GM10248 (cell line): ENCODE measurements at regions not wholly inside any gene's neighbourhood (a gene's known extent, or its start where the extent isn't known, plus 50 kb on each side); places are given as distances from the start of the nearest gene placed in this dataset.

Source experiments
- CTCF ChIA-PET: fragments of 300-600 bp; sonication (Branson Sonifier 250); formaldehyde crosslinking; extraction: SDS; loops from one replicate; lab custom pipeline; 2021; ENCODE audit warnings: antibody characterized with exemption; lab: Yijun Ruan, JAX
- POLR2A ChIA-PET: fragments of 350-650 bp; sonication (Branson Sonifier 250); formaldehyde crosslinking; extraction: SDS; loops from one replicate; lab custom pipeline; 2020; ENCODE audit warnings: antibody characterized with exemption; lab: Yijun Ruan, JAX
- DNase-seq: peaks from one replicate; pipeline ENCODE4 v3.0.0; 2012; ENCODE audit errors: extremely low spot score
- TF ChIP-seq, protein P1 (sequence below): IDR thresholded peaks from 2 replicates; pipeline ENCODE4 v1.5.1; 2012; ENCODE audit warnings: mild to moderate bottlenecking, low read depth; ENCODE audit errors: extremely low read depth, missing control alignments, control extremely low read depth

DNA sequence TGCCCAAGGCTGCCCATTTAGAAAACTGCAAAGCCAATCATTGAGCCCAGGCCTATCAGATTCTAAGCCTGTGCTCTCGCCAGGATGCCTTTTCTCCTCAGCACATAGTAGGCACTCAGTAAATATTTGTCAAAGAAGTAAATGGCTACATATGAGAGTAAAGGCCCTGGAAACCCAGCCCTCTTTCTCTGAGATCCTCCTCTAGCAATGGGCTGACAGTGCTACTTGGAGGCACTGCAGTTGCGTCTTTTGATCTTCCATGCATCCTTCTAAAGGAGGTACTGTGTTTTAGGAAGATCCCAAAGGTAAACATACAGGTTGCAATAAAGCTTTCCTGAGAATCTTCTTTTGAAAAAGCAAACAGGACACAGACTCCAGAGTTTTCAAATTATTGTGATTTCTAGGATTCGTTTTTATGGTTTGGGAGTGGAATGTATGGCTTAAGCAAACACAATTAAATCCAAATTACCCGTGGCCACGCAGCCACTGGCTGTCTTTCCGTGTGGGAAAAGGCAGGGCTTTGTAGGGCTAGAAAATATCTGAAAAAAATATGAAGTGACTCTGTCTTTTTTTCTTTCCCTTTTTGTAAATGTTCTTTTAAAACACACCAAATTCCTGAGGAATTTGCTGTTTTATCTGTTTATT is 151.3 kb upstream of the BMPER start:
- TF ChIP-seq, protein P1, sequence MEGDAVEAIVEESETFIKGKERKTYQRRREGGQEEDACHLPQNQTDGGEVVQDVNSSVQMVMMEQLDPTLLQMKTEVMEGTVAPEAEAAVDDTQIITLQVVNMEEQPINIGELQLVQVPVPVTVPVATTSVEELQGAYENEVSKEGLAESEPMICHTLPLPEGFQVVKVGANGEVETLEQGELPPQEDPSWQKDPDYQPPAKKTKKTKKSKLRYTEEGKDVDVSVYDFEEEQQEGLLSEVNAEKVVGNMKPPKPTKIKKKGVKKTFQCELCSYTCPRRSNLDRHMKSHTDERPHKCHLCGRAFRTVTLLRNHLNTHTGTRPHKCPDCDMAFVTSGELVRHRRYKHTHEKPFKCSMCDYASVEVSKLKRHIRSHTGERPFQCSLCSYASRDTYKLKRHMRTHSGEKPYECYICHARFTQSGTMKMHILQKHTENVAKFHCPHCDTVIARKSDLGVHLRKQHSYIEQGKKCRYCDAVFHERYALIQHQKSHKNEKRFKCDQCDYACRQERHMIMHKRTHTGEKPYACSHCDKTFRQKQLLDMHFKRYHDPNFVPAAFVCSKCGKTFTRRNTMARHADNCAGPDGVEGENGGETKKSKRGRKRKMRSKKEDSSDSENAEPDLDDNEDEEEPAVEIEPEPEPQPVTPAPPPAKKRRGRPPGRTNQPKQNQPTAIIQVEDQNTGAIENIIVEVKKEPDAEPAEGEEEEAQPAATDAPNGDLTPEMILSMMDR = no peak
- no peak for DNase-seq
- POLR2A ChIA-PET = no interaction called here
- CTCF ChIA-PET = interaction anchor here (0.8 kb wide), 1 partner anchor 178 kb away, joined by 3 read pairs; no protein-coding TSS in a partner anchor

DNA sequence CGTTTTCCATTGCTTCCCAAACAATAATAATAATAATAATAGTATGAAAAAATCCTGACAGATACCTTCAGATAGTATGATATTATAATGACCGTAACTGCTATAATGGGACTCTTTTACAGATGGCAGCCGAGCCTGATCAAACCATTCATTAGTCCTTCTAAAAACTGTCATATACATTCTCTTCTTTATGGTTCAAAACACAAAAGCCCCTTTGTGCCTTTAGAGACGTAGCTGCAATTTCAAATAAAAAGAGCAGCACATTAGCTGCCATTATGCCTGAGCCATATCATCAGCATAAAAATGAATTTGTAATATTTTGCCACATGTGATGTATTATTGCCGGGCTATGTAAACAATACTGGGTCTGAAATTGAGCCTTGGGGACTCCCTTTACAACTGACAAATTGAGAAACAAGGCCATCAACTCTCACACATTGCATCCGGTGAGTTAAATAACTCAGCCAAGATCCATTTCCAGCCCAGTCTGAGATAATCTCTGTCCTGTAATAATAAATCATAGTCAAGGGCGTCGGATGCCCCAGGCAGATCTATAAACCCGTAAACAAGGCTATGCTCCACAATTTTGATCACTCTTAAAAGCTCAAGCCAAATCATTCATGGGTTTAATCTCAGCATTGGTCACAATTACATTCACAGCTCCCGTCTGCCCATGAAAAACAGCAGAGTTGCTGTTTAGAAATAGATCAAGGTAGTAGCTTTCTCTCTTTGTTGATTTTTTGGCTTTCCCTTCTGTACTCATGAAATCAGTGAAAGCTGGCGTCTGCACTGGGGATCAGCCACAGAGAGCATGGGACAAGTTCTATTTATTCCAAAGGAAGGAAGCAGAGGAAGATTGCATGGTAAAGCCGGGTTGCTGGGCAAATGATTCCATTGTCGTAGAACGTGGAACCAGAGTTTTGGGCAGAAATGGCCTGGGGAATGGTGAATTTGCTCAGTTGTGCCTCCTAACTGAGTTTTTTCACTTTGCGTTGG is 150.1 kb upstream of the BMPER start:
- TF ChIP-seq, protein P1 = no peak
- ChIA-PET POLR2A (no interaction called here), CTCF (interaction anchor here (1.2 to 3.5 kb wide), 3 partner anchors 17 to 178 kb away, joined by 3 to 15 read pairs (median 7); no protein-coding TSS in a partner anchor)
- DNase-seq = no peak

DNA sequence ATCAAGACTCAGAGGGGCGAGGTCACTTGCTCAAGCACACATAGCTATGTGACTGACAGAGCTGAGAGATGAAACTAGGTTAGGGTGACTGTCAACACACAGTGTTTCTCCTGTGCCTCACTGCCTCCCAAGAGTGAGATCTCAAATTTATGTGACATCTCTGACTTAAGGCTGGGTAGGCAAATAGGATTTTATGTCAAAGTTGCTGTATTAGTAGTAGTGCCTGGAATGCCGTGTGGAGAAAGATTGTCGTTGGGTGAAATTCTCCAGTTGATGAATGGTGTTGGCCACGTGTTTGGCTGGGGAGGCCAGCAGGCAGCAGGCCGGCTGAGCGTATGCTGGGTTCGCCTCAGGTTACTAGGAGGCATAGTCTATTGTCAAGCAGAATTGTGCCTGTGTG is 148.3 kb upstream of the BMPER start:
- TF ChIP-seq, protein P1 = no peak
- ChIA-PET CTCF (interaction anchor here (0.8 to 3.5 kb wide), 4 partner anchors 16 to 174 kb away, joined by 3 to 15 read pairs (median 6); no protein-coding TSS in a partner anchor), POLR2A (no interaction called here)
- no peak for DNase-seq

DNA sequence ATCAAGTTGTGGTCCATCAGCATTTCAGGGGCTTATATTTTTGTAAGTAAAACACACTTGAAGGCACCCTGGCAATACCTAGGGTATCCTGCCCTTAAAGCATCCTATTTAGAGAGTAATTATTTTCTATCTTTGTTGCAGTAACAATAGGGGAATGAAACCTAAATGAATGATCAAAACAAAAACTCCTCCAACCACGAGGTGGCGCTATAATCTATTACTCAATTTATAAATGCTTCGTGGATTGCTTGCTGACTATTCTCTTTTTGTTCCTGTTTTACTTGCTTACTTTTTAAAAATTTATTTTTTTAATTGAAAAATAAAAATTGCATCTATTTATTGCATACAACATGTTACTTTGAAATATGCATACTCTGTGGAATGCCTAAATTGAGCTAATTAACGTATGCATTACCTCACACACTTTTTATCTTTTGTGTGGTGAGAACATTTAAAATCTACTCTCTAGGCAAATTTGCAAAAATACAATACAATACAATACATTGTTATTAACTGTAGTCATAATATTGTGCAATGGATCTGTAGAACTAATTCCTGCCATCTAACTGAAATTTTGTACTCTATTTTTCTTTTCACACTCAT is 147.7 kb upstream of the BMPER start:
- TF ChIP-seq, protein P1 = peak; percentile 41
- CTCF ChIA-PET = interaction anchor here (0.7 to 3.5 kb wide), 14 partner anchors 9 to 331 kb away, joined by 3 to 15 read pairs (median 4); no protein-coding TSS in a partner anchor
- peak; percentile 19 for DNase-seq
- POLR2A ChIA-PET = no interaction called here

DNA sequence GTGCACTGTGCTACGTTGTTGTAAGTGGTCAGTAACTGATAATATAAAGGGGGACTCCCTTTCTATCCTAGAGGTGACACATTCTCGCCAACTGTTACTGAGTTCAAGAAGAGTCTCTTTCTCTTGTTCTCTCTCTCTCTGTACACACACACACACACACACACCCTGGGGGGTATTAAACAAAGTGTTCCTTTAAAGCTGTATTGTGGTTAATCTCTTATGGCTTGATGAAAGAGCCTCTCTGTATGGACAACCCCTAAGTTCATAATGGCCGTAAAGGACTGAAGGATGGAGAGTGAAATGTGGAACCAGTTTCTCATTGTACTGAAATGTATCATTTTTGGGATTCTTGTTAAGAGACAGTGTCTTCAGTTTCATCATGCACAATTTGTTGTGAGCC is 145.2 kb upstream of the BMPER start:
- TF ChIP-seq, protein P1 = no peak
- DNase-seq = no peak
- ChIA-PET POLR2A (no interaction called here), CTCF (interaction anchor here (1.1 to 2.9 kb wide), 6 partner anchors 9 to 173 kb away, joined by 3 to 11 read pairs (median 6); no protein-coding TSS in a partner anchor)

DNA sequence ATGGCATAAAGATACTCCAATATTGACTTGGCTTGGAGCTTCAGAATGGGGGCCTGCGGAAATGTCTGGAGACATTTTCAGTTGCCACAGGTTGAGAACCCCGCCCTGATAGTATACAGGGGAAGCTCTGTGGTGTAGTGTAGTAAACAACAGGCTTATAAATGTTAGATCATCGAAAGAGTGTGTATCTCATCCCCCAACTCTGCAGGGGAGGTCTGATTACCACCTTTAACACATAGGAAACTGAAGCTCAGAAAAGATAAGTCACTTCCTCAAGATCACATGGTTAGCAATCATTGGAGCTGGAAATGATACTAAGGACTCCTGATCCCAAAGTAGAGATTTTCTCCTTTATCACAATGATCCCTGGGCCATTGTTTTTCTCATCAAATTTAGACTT is 144.5 kb upstream of the BMPER start:
- ChIA-PET CTCF (interaction anchor here (1.1 to 2.9 kb wide), 5 partner anchors 10 to 172 kb away, joined by 3 to 11 read pairs (median 4); no protein-coding TSS in a partner anchor), POLR2A (no interaction called here)
- no peak for DNase-seq
- TF ChIP-seq, protein P1 = no peak
